IPS-15b (cell line): ENCODE measurements at regions not wholly inside any gene's neighbourhood (a gene's known extent, or its start where the extent isn't known, plus 50 kb on each side); places are given as distances from the start of the nearest gene placed in this dataset.

Experiments used
- H3K27me3 ChIP-seq: one replicate; pipeline ENCODE4 v1.6.1; 2013; ENCODE audit warnings: low read length; ENCODE audit not compliant: control insufficient read depth, insufficient read depth
- H3K36me3 ChIP-seq: one replicate; pipeline ENCODE4 v1.6.1; 2013; ENCODE audit warnings: low read length; ENCODE audit not compliant: control insufficient read depth, insufficient read depth
- H3K4me1 ChIP-seq: one replicate; pipeline ENCODE4 v1.6.1; 2013; ENCODE audit warnings: mild to moderate bottlenecking, low read length; ENCODE audit not compliant: control insufficient read depth, insufficient read depth
- H3K4me3 ChIP-seq: one replicate; pipeline ENCODE4 v1.5.1; 2013; ENCODE audit warnings: low read depth, low read length
- H3K9ac ChIP-seq: one replicate; pipeline ENCODE4 v1.6.1; 2013; ENCODE audit warnings: low read depth, mild to moderate bottlenecking, low read length
- H3K9me3 ChIP-seq: one replicate; pipeline ENCODE4 v1.6.1; 2013; ENCODE audit warnings: mild to moderate bottlenecking, low read length; ENCODE audit not compliant: control insufficient read depth, insufficient read depth

DNA sequence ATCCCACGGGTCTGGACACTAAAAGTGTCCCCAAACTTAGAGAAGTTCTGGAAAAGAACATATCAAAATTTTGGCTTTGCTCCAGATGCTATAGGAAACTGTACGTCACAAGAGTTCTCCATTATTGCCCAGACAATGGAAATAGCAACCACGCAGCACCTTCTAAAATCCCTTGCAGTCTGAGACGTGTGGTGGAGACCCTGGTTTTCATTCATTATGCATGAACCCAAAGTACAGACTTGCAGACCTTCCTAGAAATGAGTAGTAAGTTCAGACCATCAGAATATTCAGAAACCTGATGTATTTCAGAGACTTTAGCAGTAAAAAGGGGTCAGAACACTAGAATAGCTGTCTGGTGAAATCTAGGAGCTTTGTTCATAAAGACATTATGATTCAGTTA lies 50.0 kb upstream of the BCL2L14 start:
- no peak overlapping the region for H3K9ac ChIP-seq
- H3K36me3 ChIP-seq = no peaks in the 10 kb centered on the region
- H3K4me1 ChIP-seq = peaks cover 7% of the 10 kb centered on the region
- no peaks in the 10 kb centered on the region for H3K27me3 ChIP-seq
- H3K9me3 ChIP-seq = no peaks in the 10 kb centered on the region
- H3K4me3 ChIP-seq = no peak overlapping the region
